DMS 273 treated with DMSO at 0.1 percent for 48 hours (cell line): ENCODE measurements at regions not wholly inside any gene's neighbourhood (a gene's known extent, or its start where the extent isn't known, plus 50 kb on each side); places are given as distances from the start of the nearest gene placed in this dataset.
"Not testable (repeated sequence)": the region's sequence is repeated elsewhere in the genome, so short reads cannot be mapped to it uniquely, and the experiment has no call there.

Experiments used
- DNase-seq: peaks from one replicate; lab custom pipeline; 2025; lab: John Stamatoyannopoulos, UW

GRCh38 chr1:55304229-55304740 lies 89.1 kb upstream of the USP24 start:
- DNase-seq: peak; percentile 12

GRCh38 chr1:55302972-55303371 lies 87.8 kb upstream of the USP24 start:
- DNase-seq: no peak

GRCh38 chr1:55301912-55302311 lies 86.7 kb upstream of the USP24 start:
- DNase-seq: no peak

- no peak for DNase-seq
These were observed 85.8 kb upstream of the USP24 start for GRCh38 chr1:55300975-55301374.

GRCh38 chr1:55298167-55298894 lies 83.2 kb upstream of the USP24 start:
- DNase-seq: no peak

- not testable (repeated sequence) for DNase-seq
These were observed 81.1 kb upstream of the USP24 start for GRCh38 chr1:55296247-55296646.

GRCh38 chr1:55289614-55290013 lies 74.5 kb upstream of the USP24 start:
- no peak for DNase-seq

GRCh38 chr1:55289042-55289441 lies 73.9 kb upstream of the USP24 start:
- no peak for DNase-seq

GRCh38 chr1:55288245-55288644 lies 73.1 kb upstream of the USP24 start:
- no peak for DNase-seq

- no peak for DNase-seq
These were observed 72.6 kb upstream of the USP24 start for GRCh38 chr1:55287723-55288122.

GRCh38 chr1:55286856-55287602 lies 71.9 kb upstream of the USP24 start:
- DNase-seq: no peak

GRCh38 chr1:55285834-55286233 lies 70.7 kb upstream of the USP24 start:
- no peak for DNase-seq

GRCh38 chr1:55284856-55285255 lies 69.7 kb upstream of the USP24 start:
- DNase-seq: peak; percentile 2

GRCh38 chr1:55282058-55282457 lies 66.9 kb upstream of the USP24 start:
- DNase-seq: no peak

GRCh38 chr1:55280731-55281130 lies 65.6 kb upstream of the USP24 start:
- no peak for DNase-seq

GRCh38 chr1:55279627-55280026 lies 64.5 kb upstream of the USP24 start:
- no peak for DNase-seq

GRCh38 chr1:55278378-55278777 lies 63.2 kb upstream of the USP24 start:
- DNase-seq: no peak

- DNase-seq: peak; percentile 42
These were observed 62.4 kb upstream of the USP24 start for GRCh38 chr1:55277377-55278130.

- DNase-seq: no peak
These were observed 61.7 kb upstream of the USP24 start for GRCh38 chr1:55276671-55277376.

GRCh38 chr1:55275941-55276341 lies 60.8 kb upstream of the USP24 start:
- no peak for DNase-seq

- no peak for DNase-seq
These were observed 60.1 kb upstream of the USP24 start for GRCh38 chr1:55275151-55275748.

- no peak for DNase-seq
These were observed 57.8 kb upstream of the USP24 start for GRCh38 chr1:55272994-55273393.
